Vagina (tissue), 2 donors: ENCODE measurements at regions not wholly inside any gene's neighbourhood (a gene's known extent, or its start where the extent isn't known, plus 50 kb on each side); places are given as distances from the start of the nearest gene placed in this dataset.
"Not testable (repeated sequence)": the region's sequence is repeated elsewhere in the genome, so short reads cannot be mapped to it uniquely, and the experiment has no call there.

ENCODE experiments used
- DNase-seq, 2 donors: peaks; one replicate each; pipeline ENCODE4 v3.0.0-alpha.2; 2017; ENCODE audit errors: extremely low spot score in 2 of 2
- H3K27ac ChIP-seq: fragments of 200-600 bp; sonication (generic); one replicate; pipeline ENCODE4 v1.5.1; 2019
- H3K27me3 ChIP-seq: fragments of 200-600 bp; sonication (generic); one replicate; pipeline ENCODE4 v1.5.1; 2019
- H3K36me3 ChIP-seq, 2 donors: fragments of 200-600 bp; sonication (generic); one replicate each; pipeline ENCODE4 v1.5.1; 2017 to 2019
- H3K4me1 ChIP-seq: fragments of 200-600 bp; sonication (generic); one replicate; pipeline ENCODE4 v1.5.1; 2019
- H3K4me3 ChIP-seq, 2 donors: fragments of 200-600 bp; sonication (generic); 1 replicate in 1 of 2; 2 replicates in 1 of 2; pipeline ENCODE4 v1.5.1; 2016 to 2019
- H3K9me3 ChIP-seq: fragments of 200-600 bp; sonication (generic); one replicate; pipeline ENCODE4 v1.5.1; 2019
- POLR2A ChIP-seq, 2 donors: fragments of 450-650 bp; IDR thresholded peaks; one replicate each; pipeline ENCODE4 v1.6.1; 2017; ENCODE audit warnings: antibody characterized with exemption in 2 of 2, mild to moderate bottlenecking in 2 of 2, moderate library complexity in 2 of 2
- POLR2AphosphoS5 ChIP-seq, 2 donors: sonication (generic); formaldehyde crosslinking; IDR thresholded peaks; one replicate each; pipeline ENCODE4 v1.9.0; 2017; ENCODE audit warnings: antibody characterized with exemption in 2 of 2, mild to moderate bottlenecking in 2 of 2, low read depth in 1 of 2; ENCODE audit not compliant: insufficient read depth in 1 of 2
- intact Hi-C: fragments of 100-400 bp; cut with DNase I; formaldehyde crosslinking; loops from one replicate; pipeline ENCODE4 v1.15.1; 2023
- TF ChIP-seq, protein P1 (sequence below), 3 experiments: fragments of 450-650 bp in 2 of 3; fragments of 200-600 bp in 1 of 3; sonication (generic) in 1 of 3; IDR thresholded peaks; one replicate each; pipeline ENCODE4 v1.5.1; 2017 to 2019; ENCODE audit warnings: antibody characterized with exemption in 3 of 3, mild to moderate bottlenecking in 2 of 3, moderate library complexity in 2 of 3

- H3K27ac ChIP-seq, H3K27me3 ChIP-seq, DNase-seq, H3K9me3 ChIP-seq, H3K36me3 ChIP-seq, H3K4me1 ChIP-seq, intact Hi-C loops, H3K4me3 ChIP-seq: not testable (repeated sequence)
These were observed 481.6 kb upstream of the CHD1 start for GRCh38 chr5:99410386-99410785.

DNA sequence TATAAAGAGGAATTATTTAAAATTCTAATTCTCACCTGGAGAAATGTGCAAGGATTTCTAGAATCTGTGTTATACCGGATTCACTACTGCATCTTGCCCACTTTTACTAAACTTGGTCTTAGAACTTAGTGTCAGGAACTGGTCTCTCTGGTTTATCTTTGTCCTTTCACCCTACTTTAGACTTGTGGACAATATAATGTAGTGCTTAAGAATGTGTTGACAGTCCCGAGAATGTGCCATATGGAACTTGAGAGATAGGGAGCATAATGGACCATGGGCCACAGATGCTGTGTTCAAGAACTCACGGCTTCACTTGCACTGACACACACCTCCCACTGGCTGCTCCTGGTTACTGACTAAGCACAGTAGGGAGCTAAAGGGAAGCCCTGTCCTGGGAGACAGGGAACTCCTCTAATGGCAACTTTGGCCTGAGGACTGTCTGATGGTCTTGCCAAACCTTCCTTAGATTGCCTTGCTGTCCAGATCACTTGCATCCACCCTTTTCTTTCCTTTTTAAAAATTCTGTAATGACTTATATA is 476.0 kb upstream of the CHD1 start:
- H3K9me3 ChIP-seq, H3K4me3 ChIP-seq, H3K36me3 ChIP-seq, DNase-seq, H3K4me1 ChIP-seq, H3K27ac ChIP-seq, intact Hi-C loops, H3K27me3 ChIP-seq: not testable (repeated sequence)

DNA sequence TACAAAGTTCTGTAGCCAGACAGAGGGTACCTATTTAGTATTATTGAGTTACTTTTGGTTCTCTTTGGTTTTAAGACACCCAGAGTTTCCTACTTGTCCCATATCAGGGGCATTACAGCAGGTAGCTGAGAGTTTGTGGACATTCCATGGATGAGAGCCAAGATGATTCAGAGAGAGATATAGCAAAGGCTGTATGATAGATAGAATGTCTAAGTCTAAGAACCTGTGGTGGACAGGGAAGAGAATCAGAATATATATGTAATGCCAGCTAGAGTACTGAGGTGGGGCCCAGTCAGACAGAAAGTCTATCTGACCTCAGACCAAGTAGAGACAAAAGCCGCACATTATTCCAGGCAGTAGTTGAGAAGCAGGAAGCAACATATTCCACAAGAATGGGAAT is 471.8 kb upstream of the CHD1 start:
- H3K4me1 ChIP-seq, DNase-seq, intact Hi-C loops, H3K4me3 ChIP-seq, H3K36me3 ChIP-seq, H3K27me3 ChIP-seq, H3K9me3 ChIP-seq, H3K27ac ChIP-seq: not testable (repeated sequence)

GRCh38 chr5:99398976-99399375 is 470.2 kb upstream of the CHD1 start:
- no peaks in the 10 kb centered on the region for H3K36me3 ChIP-seq
- DNase-seq = no peak

GRCh38 chr5:99386406-99387077 is 457.7 kb upstream of the CHD1 start:
- Histone ChIP-seq H3K27me3 (no peaks in the 10 kb centered on the region), H3K27ac (no peak overlapping the region), H3K4me3 (no peak overlapping the region), H3K36me3 (no peaks in the 10 kb centered on the region), H3K9me3 (no peaks in the 10 kb centered on the region), H3K4me1 (no peaks in the 10 kb centered on the region)
- TF ChIP-seq, protein P1, sequence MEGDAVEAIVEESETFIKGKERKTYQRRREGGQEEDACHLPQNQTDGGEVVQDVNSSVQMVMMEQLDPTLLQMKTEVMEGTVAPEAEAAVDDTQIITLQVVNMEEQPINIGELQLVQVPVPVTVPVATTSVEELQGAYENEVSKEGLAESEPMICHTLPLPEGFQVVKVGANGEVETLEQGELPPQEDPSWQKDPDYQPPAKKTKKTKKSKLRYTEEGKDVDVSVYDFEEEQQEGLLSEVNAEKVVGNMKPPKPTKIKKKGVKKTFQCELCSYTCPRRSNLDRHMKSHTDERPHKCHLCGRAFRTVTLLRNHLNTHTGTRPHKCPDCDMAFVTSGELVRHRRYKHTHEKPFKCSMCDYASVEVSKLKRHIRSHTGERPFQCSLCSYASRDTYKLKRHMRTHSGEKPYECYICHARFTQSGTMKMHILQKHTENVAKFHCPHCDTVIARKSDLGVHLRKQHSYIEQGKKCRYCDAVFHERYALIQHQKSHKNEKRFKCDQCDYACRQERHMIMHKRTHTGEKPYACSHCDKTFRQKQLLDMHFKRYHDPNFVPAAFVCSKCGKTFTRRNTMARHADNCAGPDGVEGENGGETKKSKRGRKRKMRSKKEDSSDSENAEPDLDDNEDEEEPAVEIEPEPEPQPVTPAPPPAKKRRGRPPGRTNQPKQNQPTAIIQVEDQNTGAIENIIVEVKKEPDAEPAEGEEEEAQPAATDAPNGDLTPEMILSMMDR (IDR thresholded peaks at IDR 0.05) = no peak
- no peak for TF ChIP-seq POLR2A (IDR thresholded peaks at IDR 0.05)
- TF ChIP-seq POLR2AphosphoS5 (IDR thresholded peaks at IDR 0.05; ENCODE audit: insufficient read depth in 1 of 2, low read depth in 1 of 2) = no peak
- no peak for DNase-seq
- intact Hi-C loops = no loop called here

More at GRCh38 chr5:99398976-99399375, 470.2 kb upstream of the CHD1 start:
- intact Hi-C loops = no loop called here
- no peak for TF ChIP-seq POLR2A (IDR thresholded peaks at IDR 0.05)
- no peaks in the 10 kb centered on the region for H3K4me1 ChIP-seq
- no peak overlapping the region for H3K27ac ChIP-seq
- no peak overlapping the region for H3K4me3 ChIP-seq
- H3K27me3 ChIP-seq = no peaks in the 10 kb centered on the region
- H3K9me3 ChIP-seq = no peaks in the 10 kb centered on the region

GRCh38 chr5:99379187-99379586 is 450.4 kb upstream of the CHD1 start:
- intact Hi-C loops = no loop called here
- H3K4me3 ChIP-seq = no peak overlapping the region
- TF ChIP-seq, protein P1 (IDR thresholded peaks at IDR 0.05) = no peak
- no peak for TF ChIP-seq POLR2AphosphoS5 (IDR thresholded peaks at IDR 0.05; ENCODE audit: insufficient read depth in 1 of 2, low read depth in 1 of 2)
- no peak for TF ChIP-seq POLR2A (IDR thresholded peaks at IDR 0.05)
- DNase-seq = no peak
- H3K36me3 ChIP-seq = no peaks in the 10 kb centered on the region
- no peaks in the 10 kb centered on the region for H3K9me3 ChIP-seq
- H3K4me1 ChIP-seq = no peaks in the 10 kb centered on the region
- no peak overlapping the region for H3K27ac ChIP-seq
- no peaks in the 10 kb centered on the region for H3K27me3 ChIP-seq

GRCh38 chr5:99378443-99378842 is 449.6 kb upstream of the CHD1 start:
- Histone ChIP-seq H3K27me3 (no peaks in the 10 kb centered on the region), H3K9me3 (no peaks in the 10 kb centered on the region), H3K4me3 (no peak overlapping the region), H3K27ac (no peak overlapping the region), H3K4me1 (no peaks in the 10 kb centered on the region), H3K36me3 (no peaks in the 10 kb centered on the region)
- TF ChIP-seq POLR2AphosphoS5 (IDR thresholded peaks at IDR 0.05; ENCODE audit: insufficient read depth in 1 of 2, low read depth in 1 of 2) (no peak), POLR2A (IDR thresholded peaks at IDR 0.05) (no peak)
- TF ChIP-seq, protein P1 (IDR thresholded peaks at IDR 0.05) = no peak
- DNase-seq = no peak
- intact Hi-C loops = no loop called here
